Head of caudate nucleus (tissue), 42 donors: ENCODE measurements at regions not wholly inside any gene's neighbourhood (a gene's known extent, or its start where the extent isn't known, plus 50 kb on each side); places are given as distances from the start of the nearest gene placed in this dataset.

Experiments
- DNase-seq, 42 donors: peaks; one replicate each; pipeline versions ENCODE4 v3.0.0 to v3.0.0-alpha.2; 2020 to 2021; ENCODE audit warnings: mixed read lengths in 7 of 42
- intact Hi-C: fragments of 100-400 bp; cut with DNase I; formaldehyde crosslinking; loops from one replicate; pipeline ENCODE4 v1.15.0; 2022

- peak in 2 of 42 donors; percentile 6 to 18 for DNase-seq
- intact Hi-C loops = no loop called here
These were observed 223.1 kb upstream of the JUN start for GRCh38 chr1:59006932-59007331.

- peak in 1 of 42 donors; percentile 0 for DNase-seq
- intact Hi-C loops = no loop called here
These were observed 223.6 kb upstream of the JUN start for GRCh38 chr1:59007429-59007819.

GRCh38 chr1:59007820-59008598 is 224.2 kb upstream of the JUN start:
- peak in 1 of 42 donors; percentile 8 for DNase-seq

GRCh38 chr1:59008599-59009347 is 224.9 kb upstream of the JUN start:
- intact Hi-C loops = no loop called here
- DNase-seq = peak in 1 of 42 donors; percentile 6

More at GRCh38 chr1:59007820-59008598, 224.2 kb upstream of the JUN start:
- intact Hi-C loops = no loop called here

GRCh38 chr1:59011663-59012062 is 227.8 kb upstream of the JUN start:
- DNase-seq = no peak
- intact Hi-C loops = no loop called here

- no peak for DNase-seq
- intact Hi-C loops = no loop called here
These were observed 228.5 kb upstream of the JUN start for GRCh38 chr1:59012378-59012777.

GRCh38 chr1:59013276-59013927 is 229.6 kb upstream of the JUN start:
- intact Hi-C loops = no loop called here
- DNase-seq = peak in 4 of 42 donors; percentile 10 to 39 (median 22)

GRCh38 chr1:59013928-59014279 is 230.1 kb upstream of the JUN start:
- DNase-seq = peak in 1 of 42 donors; percentile 26
- intact Hi-C loops = no loop called here

GRCh38 chr1:59014827-59015226 is 231.0 kb upstream of the JUN start:
- intact Hi-C loops = no loop called here

GRCh38 chr1:59015708-59016107 is 231.9 kb upstream of the JUN start:
- DNase-seq = no peak
- intact Hi-C loops = no loop called here

More at GRCh38 chr1:59014827-59015226, 231.0 kb upstream of the JUN start:
- peak in 1 of 42 donors; percentile 21 for DNase-seq

- DNase-seq = no peak
- intact Hi-C loops = no loop called here
These were observed 232.5 kb upstream of the JUN start for GRCh38 chr1:59016390-59016789.

- DNase-seq = no peak
- intact Hi-C loops = no loop called here
These were observed 233.8 kb upstream of the JUN start for GRCh38 chr1:59017501-59018231.

- intact Hi-C loops = no loop called here
- DNase-seq = no peak
These were observed 234.6 kb upstream of the JUN start for GRCh38 chr1:59018446-59018845.

- intact Hi-C loops = no loop called here
- DNase-seq = no peak
These were observed 235.0 kb upstream of the JUN start for GRCh38 chr1:59018860-59019259.

GRCh38 chr1:59020151-59020997 is 236.5 kb upstream of the JUN start:
- intact Hi-C loops = no loop called here

GRCh38 chr1:59022199-59022598 is 238.4 kb upstream of the JUN start:
- intact Hi-C loops = no loop called here
- no peak for DNase-seq

More at GRCh38 chr1:59020151-59020997, 236.5 kb upstream of the JUN start:
- peak in 5 of 42 donors; percentile 6 to 27 (median 23) for DNase-seq

- no peak for DNase-seq
- intact Hi-C loops = no loop called here
These were observed 239.0 kb upstream of the JUN start for GRCh38 chr1:59022799-59023198.

GRCh38 chr1:59025201-59025600 is 241.4 kb upstream of the JUN start:
- intact Hi-C loops = no loop called here
- DNase-seq = no peak
